T47D (cell line): ENCODE measurements at regions not wholly inside any gene's neighbourhood (a gene's known extent, or its start where the extent isn't known, plus 50 kb on each side); places are given as distances from the start of the nearest gene placed in this dataset.

ENCODE experiments used
- DNase-seq, 2 experiments: peaks; one replicate each; pipeline versions ENCODE4 v3.0.0 to v3.0.0-alpha.2; 2011 to 2012; ENCODE audit warnings: low read depth in 1 of 2, low spot score in 1 of 2
- JUND ChIP-seq: IDR thresholded peaks from 2 replicates; pipeline ENCODE4 v1.6.1; 2012; ENCODE audit warnings: low read depth
- in situ Hi-C: cut with HindIII; loops from 2 replicates; pipeline ENCODE4 v1.10.0; 2016; ENCODE audit warnings: low sequenced_read_pairs, low pct_unique_long_range_greater_than_20kb

DNA sequence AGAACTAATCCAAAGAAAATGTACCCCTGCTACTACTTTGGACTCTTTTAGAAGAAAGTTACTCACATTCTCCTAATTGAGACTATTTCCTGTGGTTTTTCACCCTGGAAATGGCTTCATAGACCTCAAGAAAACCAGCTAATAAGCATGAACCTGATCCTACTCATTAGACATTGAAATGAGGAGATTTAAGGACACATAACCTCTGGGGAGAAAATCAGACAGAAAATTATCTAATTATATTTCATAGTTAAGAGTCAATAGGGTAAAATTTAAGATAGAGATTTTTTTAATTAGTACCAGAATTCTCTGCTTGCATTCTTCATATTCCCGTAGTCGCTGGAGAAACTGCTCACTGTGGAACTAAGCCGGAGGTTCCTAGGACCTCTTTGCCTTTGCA is 114.6 kb upstream of the ACP3 start:
- in situ Hi-C loops, result no loop called here
- no peak for DNase-seq
- TF ChIP-seq JUND, result no peak

DNA sequence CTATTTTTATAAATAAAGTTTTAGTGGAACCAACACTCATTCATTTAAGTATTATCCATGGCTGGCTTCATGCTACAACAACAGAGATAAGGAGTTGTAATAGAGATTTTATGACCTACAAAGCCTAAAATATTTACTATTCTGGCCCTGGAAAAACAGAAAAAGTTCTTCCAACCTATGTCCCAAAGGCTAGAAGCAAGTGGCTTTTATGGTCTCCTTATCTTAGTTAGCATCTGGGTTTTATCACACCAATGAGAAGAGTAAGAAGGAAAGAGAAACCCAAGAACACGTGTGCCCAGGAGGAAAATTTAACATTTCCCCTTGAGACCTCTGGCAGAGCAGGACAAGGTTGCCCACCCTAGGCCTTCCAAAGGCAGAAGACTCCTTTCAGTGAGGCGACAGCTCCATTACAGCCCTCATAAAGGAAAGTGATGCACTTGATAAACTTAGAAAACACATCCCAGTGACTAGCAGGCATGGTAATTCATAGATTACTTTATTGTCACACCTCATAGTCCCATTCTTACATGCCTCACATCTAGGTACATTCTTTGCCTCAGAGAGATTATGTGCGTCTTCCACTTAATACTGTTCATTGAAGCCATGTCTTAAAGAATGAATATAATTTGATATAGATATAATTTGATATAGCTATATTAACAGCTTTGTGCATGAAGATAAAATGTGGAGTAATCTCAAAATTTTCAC is 113.2 kb upstream of the ACP3 start:
- no peak for TF ChIP-seq JUND
- DNase-seq, result no peak
- in situ Hi-C loops, result no loop called here

DNA sequence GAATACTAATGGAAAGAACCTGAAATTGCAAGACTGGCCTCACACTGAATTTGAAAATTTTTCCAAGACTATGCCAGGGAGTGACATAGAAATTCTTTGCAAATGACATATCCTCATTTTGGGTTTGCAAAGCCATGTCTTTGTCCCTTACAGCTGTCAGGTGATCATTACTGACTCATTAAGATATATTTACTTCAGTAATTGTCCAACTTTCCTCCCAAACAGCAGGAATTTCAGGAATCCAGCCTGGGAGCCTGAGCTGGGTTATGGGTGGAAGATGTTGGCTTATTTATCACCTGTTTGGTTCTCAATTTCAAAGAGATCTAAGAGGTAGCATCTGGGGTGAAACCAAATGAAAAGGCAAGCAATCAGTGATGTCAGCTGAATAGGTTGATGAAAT is 111.6 kb upstream of the ACP3 start:
- no peak for TF ChIP-seq JUND
- no peak for DNase-seq
- in situ Hi-C loops, result no loop called here

DNA sequence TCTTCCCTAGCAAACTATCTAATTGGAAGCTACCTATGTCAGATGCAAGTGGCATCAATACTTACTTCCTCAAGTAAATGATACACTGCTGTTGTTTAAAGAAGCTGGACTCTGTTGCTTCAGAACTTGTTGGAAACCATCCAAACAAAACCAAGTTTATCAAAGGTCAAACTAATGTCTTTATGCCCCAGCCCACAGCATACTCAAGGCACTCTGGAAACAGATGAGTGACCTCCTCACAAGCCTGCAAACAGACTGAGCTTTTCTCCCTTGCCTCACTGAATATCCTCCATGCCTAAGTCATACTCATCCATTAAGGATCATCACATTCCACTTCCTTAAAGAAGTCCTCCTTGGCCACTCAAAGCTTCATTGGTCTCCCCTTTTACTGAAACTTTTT is 107.4 kb upstream of the ACP3 start:
- in situ Hi-C loops, result no loop called here
- TF ChIP-seq JUND, result no peak
- no peak for DNase-seq

DNA sequence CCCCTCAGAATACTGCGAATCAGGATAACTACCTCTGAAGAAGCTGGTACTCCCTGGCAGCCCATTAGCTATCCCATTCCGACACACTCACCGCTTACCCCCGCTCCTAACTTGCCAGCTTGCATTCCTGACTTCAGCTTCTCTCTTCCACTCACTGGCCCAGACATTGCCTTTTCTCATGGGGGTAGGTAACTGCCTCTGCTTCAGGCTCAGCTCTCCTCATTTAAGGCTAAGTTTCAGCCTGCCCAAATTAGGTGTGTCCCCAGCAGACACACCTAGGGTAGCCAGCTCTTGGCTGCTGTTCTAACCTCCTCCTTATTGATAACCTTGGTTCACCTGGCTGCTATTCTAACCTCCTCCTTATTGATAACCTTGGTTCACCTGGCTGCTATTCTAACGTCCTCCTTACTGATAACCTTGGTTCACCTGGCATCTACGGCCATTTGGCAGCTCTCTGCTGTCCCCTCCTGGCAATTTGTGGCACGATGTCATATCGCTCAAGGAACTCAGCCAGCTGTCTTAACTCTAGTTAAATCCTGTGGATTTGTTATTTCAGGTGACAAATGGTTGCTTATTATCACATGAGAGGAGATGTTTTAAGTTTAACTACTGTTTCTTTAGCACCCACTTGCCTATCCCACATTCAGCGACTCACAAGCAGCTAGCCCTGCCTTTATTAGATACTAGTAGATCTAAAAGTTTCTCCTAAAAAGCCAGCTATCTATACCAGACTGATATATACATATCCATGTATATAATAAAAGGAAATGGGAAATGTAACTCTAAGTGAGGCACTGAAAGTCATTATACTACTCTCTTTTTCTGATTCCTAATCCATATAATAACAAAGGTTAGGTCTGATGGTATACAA is 106.5 kb upstream of the ACP3 start:
- DNase-seq, result no peak
- in situ Hi-C loops, result no loop called here
- TF ChIP-seq JUND, result no peak

DNA sequence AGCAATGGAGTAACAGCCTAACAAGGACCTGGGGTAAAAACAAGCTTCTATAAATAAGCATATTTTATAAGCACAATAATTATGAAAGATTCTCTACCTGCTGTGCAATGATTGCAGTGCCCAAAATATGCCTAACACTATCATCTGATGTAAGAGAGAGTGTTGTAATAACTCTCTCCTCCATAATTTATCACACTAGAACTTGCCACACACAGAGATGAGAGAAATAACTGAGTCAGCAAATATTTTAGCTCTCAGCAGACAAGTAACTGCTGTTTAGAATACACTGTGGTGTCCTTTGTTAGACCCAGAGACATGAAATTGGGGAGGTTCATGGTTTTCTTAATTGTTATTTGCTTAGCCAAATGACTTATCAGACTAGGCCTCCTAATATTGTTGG is 105.3 kb upstream of the ACP3 start:
- in situ Hi-C loops, result no loop called here
- DNase-seq, result no peak
- TF ChIP-seq JUND, result no peak

DNA sequence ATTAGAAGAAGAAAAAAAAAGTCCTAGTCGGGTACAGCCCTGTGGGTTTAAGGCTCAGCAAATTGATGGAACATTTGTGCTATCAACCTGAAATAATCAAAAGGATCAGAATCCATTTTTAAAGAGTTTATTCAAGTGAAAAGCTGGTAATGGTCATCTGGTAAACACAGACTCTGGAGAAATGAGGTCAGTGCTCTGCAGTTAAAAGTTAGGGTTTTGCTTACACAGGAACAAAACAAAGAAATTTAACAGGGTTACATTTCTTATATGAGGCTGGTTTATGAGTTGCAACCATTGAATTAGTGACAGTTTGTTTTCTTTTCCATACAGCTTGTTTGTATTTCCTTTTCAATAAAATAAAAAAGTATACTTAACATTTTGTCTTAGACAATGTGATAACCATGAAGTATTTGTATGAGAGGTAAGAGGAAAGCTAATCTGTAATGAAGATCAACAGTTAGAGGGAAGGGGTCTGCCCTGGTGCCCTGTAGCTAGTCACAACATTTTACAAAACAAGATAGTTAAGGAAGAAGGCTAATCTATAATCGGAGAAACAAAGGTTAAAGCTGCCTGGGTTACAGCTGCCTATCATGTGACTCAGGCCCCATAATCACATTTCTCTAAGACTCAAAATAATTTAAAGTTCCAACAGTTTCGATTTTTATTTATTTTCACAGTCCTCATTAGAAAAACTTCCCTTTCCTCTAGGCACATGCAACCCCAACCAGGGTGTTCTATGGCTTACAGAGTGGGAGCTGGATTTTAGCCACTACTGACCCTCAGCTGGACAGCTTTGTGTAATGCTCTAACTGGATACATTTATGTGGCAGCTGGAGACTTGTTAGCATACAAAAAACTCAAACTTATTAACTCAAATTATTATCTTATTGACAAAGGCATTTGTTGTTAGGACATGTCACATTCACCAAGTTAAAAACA is 98.1 kb upstream of the ACP3 start:
- no peak for DNase-seq
- in situ Hi-C loops, result no loop called here
- no peak for TF ChIP-seq JUND

DNA sequence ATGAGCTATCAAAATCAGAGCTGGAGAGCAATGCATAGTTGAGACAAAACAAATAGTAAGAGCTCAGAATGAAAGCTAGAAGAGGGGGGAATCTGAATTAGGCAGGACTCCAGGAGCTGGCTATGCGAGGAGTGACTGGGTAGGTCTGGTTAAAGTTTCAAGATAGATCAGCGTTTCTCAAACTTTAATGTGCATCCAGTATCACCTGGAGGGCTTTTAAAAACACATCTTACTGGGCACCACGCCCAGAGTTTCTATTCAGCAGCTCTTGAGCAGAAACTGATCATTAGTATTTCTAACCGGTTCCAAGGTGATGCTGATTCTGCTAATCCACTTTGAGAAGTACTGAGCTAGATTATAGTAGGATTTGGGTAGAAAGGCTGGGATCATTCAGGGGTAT is 96.2 kb upstream of the ACP3 start:
- no peak for DNase-seq
- in situ Hi-C loops, result no loop called here
- TF ChIP-seq JUND, result no peak

DNA sequence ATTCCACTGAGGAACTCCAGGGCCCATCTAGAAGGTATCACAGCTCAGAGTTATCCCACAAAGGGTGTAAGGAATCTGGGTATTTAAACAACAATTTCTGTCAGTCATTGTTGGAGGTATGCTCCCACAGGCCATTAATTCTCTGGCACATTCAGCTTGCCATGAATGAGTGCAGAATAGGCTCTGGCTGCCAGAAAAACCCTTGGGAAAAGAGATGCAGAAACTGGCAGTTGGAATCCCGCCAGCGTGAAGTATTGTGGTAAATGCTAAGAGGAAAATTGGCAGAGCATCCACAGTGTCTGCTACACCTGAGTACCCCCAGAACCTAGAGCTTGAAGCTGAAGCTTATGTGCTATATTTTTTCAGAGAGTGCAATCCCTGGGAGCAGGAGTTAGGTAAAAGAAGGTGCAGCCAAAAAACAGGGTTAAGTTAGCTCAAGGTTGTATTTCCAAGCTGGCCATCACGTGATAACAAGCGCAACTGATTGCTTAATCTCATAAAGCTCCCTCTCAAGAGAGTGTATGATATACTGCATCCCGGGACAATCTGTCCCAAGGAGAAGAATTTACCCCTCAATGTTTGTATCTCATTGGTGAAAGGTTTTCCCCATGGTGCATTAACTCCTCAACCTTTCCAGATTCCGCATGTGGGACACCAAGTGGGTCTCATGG is 94.2 kb upstream of the ACP3 start:
- no peak for DNase-seq
- TF ChIP-seq JUND, result no peak
- in situ Hi-C loops, result no loop called here

DNA sequence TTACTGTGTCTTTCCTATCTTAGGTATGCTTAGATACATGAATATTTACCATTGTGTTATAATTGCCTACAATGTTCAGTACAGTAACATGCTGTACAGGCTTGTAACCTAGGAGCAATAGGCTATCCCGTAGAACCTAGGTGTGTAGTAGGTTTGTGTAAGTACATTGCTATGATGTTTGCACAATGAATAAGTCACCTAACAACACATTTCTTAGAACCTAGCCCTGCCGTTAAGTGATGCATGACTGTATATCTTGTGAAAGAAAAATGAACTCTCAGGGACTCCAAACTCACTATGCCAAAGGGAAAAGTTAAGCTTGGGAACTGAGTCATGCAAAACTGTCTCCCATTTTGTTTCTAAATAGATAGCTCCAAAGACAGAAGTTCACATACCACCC is 91.5 kb upstream of the ACP3 start:
- no peak for TF ChIP-seq JUND
- in situ Hi-C loops, result no loop called here
- DNase-seq, result no peak

DNA sequence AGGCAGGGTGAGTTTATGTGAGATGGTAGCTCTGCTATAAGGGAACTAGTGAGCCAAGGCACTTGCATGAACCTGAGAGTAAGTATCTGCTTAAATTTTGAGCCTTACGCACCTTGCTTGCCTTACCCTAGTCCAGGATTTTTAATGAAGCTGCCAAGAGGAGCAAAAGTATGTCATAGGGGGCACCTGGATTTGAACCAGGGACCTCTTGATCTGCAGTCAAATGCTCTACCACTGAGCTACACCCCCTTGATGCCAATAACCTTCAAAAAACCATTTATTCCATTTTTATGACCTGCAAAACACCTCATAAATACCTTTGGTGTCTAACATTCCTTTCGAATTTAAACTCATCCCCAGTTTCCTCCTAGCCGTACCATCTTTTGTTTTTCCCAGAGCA is 88.3 kb upstream of the ACP3 start:
- in situ Hi-C loops, result no loop called here
- no peak for TF ChIP-seq JUND
- no peak for DNase-seq

DNA sequence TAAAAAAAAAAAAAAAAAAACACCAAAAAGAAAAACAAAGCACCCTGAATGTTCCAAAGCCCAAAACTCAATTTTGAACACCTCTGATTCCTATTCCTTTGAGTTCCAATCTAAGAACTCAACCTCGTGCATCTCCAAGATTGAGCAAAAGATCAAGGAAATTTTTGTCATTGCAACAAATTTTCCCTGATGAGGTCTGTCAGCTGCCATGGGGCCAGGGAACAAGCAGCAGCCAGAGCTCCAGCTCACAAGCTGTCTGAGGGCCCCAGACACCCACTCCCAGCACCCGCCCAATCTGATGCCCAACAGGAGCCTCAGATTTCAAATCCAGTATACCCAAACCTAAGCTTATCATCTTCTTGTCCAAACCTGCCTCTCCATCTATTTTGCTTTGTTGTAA is 87.6 kb upstream of the ACP3 start:
- no peak for DNase-seq
- in situ Hi-C loops, result no loop called here
- no peak for TF ChIP-seq JUND
